CD4-positive, CD25-positive, alpha-beta regulatory T cell (primary cell): ENCODE measurements at regions not wholly inside any gene's neighbourhood (a gene's known extent, or its start where the extent isn't known, plus 50 kb on each side); places are given as distances from the start of the nearest gene placed in this dataset.

Experiments
- ATAC-seq, 2 donors: fragments of 150-1000 bp; cut with Tn5 transposase; one replicate each; pipeline ENCODE4 v1.10.0; 2021; ENCODE audit warnings: low read depth in 2 of 2, moderate number of reproducible peaks in 2 of 2, moderate library complexity in 1 of 2
- DNase-seq, 3 donors: peaks; one replicate each; pipeline versions ENCODE4 v3.0.0 to v3.0.0-alpha.2; 2012 to 2022; ENCODE audit warnings: mixed read lengths in 1 of 3
- H3K27ac ChIP-seq: one replicate; pipeline ENCODE4 v1.7.0; 2013; ENCODE audit warnings: mild to moderate bottlenecking, low read length; ENCODE audit not compliant: insufficient read depth, poor library complexity, severe bottlenecking
- H3K27me3 ChIP-seq: one replicate; pipeline ENCODE4 v1.7.0; 2013; ENCODE audit warnings: low read length; ENCODE audit not compliant: control insufficient read depth, insufficient read depth
- H3K36me3 ChIP-seq: one replicate; pipeline ENCODE4 v1.7.0; 2013; ENCODE audit warnings: mild to moderate bottlenecking, low read length, moderate library complexity; ENCODE audit not compliant: control insufficient read depth, insufficient read depth
- H3K4me1 ChIP-seq: 2 replicates; pipeline ENCODE4 v1.7.0; 2013; ENCODE audit warnings: mild to moderate bottlenecking, low read length; ENCODE audit not compliant: insufficient read depth, control insufficient read depth, poor library complexity, severe bottlenecking
- H3K4me3 ChIP-seq: one replicate; pipeline ENCODE4 v1.7.0; 2013; ENCODE audit warnings: low read depth, mild to moderate bottlenecking, low read length, moderate library complexity
- H3K9me3 ChIP-seq, 2 experiments: 1 replicate in 1 of 2; 2 replicates in 1 of 2; pipeline ENCODE4 v1.7.0; 2013; ENCODE audit warnings: low read length in 2 of 2, mild to moderate bottlenecking in 1 of 2, moderate library complexity in 1 of 2; ENCODE audit not compliant: control insufficient read depth in 2 of 2
- H3K27ac Mint-ChIP-seq, 3 donors: one replicate each; pipeline ENCODE4 v1.8.0; 2020 to 2022; ENCODE audit warnings: mild to moderate bottlenecking in 3 of 3, mixed read lengths in 3 of 3, moderate library complexity in 2 of 3
- H3K27me3 Mint-ChIP-seq: one replicate; pipeline ENCODE4 v1.8.0; 2022; ENCODE audit warnings: mild to moderate bottlenecking, mixed read lengths
- H3K36me3 Mint-ChIP-seq: one replicate; pipeline ENCODE4 v1.8.0; 2020; ENCODE audit warnings: mixed read lengths
- H3K4me1 Mint-ChIP-seq, 4 donors: one replicate each; pipeline ENCODE4 v1.8.0; 2020 to 2022; ENCODE audit warnings: mixed read lengths in 4 of 4, mild to moderate bottlenecking in 1 of 4
- H3K4me3 Mint-ChIP-seq, 4 donors: one replicate each; pipeline ENCODE4 v1.8.0; 2020 to 2022; ENCODE audit warnings: mild to moderate bottlenecking in 4 of 4, mixed read lengths in 4 of 4, moderate library complexity in 3 of 4
- H3K9me3 Mint-ChIP-seq, 7 donors: one replicate each; pipeline ENCODE4 v1.8.0; 2020 to 2022; ENCODE audit warnings: mixed read lengths in 7 of 7, mild to moderate bottlenecking in 3 of 7, moderate library complexity in 2 of 7

DNA sequence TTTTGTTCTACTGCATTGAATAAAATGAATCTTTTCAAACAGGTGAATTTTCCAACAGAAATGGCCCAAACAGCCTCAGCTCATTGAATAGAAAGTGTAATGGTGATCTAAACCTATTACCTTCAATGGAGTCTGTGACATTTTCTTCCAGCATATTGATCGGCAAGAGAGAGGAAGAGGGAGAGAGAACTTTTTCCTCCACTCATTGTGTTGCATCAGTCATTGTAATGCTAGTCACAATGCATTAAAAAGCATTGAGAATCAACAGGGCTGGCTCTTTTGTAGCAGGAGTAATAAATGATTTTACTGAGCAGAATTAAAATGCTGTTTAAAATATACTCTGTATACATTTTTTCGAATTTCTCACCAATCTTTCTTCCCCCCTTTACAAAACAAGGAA, 1794.5 kb upstream of the CELF4 start:
- H3K4me3 Mint-ChIP-seq: no peak overlapping the region

DNA sequence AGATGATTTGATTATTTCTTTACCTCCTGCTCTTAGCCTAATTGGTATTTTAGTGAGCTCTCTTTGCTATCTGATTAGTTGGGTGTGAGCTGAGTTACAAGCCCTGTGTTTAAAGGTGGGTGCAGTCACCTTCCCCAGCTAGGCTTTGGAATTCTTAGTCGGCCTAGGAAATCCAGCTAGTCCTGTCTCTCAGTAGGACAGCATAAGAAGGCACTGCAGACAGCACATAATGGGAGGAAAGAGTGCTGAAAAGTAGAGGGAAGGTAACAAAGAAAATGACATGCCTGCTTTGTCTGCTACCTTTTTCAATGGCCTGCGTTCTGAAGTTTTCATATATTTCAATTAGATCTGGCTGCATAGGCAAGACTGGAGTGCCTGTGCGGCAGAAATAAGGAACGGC, 1794.0 kb upstream of the CELF4 start:
- Mint-ChIP-seq H3K27me3 (no peaks in the 10 kb centered on the region), H3K36me3 (no peaks in the 10 kb centered on the region), H3K4me1 (no peaks in the 10 kb centered on the region), H3K27ac (no peak overlapping the region), H3K4me3 (no peak overlapping the region), H3K9me3 (peaks cover 0 to 10% (median 1%) of the 10 kb centered on the region in 7 donors)
- no peaks in the 10 kb centered on the region for H3K27me3 ChIP-seq
- H3K4me1 ChIP-seq: no peaks in the 10 kb centered on the region
- H3K36me3 ChIP-seq: no peaks in the 10 kb centered on the region
- H3K4me3 ChIP-seq: no peak overlapping the region
- no peak for ATAC-seq
- no peak for DNase-seq
- no peak overlapping the region for H3K27ac ChIP-seq
- H3K9me3 ChIP-seq: no peaks in the 10 kb centered on the region

More for the DNA sequence above, 1794.5 kb upstream of the CELF4 start:
- no peaks in the 10 kb centered on the region for H3K36me3 Mint-ChIP-seq
- no peaks in the 10 kb centered on the region for H3K4me1 ChIP-seq
- H3K27ac Mint-ChIP-seq: no peak overlapping the region
- no peak overlapping the region for H3K4me3 ChIP-seq
- no peaks in the 10 kb centered on the region for H3K9me3 ChIP-seq
- no peaks in the 10 kb centered on the region for H3K36me3 ChIP-seq
- peaks cover 0 to 10% (median 1%) of the 10 kb centered on the region in 7 donors for H3K9me3 Mint-ChIP-seq
- H3K27me3 ChIP-seq: no peaks in the 10 kb centered on the region
- no peaks in the 10 kb centered on the region for H3K4me1 Mint-ChIP-seq
- DNase-seq (no peak), ATAC-seq (no peak)
- no peak overlapping the region for H3K27ac ChIP-seq
- no peaks in the 10 kb centered on the region for H3K27me3 Mint-ChIP-seq

DNA sequence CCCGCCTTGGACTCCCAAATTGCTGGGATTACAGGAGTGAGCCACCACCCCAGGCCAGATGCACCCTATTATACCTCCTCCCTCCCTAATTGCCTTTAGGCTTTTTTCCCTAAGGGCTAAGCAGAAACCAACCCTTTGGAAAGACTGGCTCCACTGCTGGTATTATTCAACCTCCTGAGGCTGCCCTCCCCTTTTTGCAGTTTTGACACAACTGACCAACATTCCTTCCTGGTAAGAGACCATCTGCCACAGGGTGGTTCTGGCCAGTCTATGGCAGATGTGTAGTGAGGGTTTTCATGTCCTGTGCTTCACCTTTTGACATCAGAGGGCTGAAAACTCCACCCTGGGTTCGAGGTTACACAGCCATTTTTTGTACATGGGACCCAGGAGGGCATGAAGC, 1785.3 kb upstream of the CELF4 start:
- Mint-ChIP-seq H3K27ac (no peak overlapping the region), H3K36me3 (no peaks in the 10 kb centered on the region), H3K4me1 (no peaks in the 10 kb centered on the region), H3K4me3 (no peak overlapping the region), H3K27me3 (no peaks in the 10 kb centered on the region), H3K9me3 (peaks cover 0 to 7% (median 4%) of the 10 kb centered on the region in 7 donors)
- no peak for DNase-seq
- Histone ChIP-seq H3K9me3 (no peaks in the 10 kb centered on the region), H3K27me3 (no peaks in the 10 kb centered on the region), H3K36me3 (no peaks in the 10 kb centered on the region), H3K4me3 (no peak overlapping the region), H3K27ac (no peak overlapping the region), H3K4me1 (no peaks in the 10 kb centered on the region)
- ATAC-seq: no peak

DNA sequence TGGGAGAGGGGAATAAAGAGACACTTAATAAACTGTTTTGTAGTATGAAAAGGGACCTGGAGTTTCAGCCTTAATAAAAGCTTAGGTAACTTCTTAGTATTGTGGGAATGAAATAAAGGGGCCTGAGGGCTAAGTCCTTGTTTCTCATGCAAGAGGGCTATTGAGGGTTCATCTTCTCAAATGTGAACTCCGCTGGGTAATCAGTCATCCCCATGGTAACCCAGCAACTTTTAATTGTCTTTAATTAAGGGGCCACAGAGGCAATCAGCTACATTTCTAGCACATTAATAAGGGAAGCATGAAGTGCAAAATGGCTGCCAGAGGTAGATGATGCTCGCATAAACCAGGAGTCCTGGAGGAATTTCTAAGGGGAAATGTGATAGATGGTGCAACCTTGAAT, 1784.2 kb upstream of the CELF4 start:
- no peaks in the 10 kb centered on the region for H3K4me1 Mint-ChIP-seq
- no peaks in the 10 kb centered on the region for H3K27me3 Mint-ChIP-seq

DNA sequence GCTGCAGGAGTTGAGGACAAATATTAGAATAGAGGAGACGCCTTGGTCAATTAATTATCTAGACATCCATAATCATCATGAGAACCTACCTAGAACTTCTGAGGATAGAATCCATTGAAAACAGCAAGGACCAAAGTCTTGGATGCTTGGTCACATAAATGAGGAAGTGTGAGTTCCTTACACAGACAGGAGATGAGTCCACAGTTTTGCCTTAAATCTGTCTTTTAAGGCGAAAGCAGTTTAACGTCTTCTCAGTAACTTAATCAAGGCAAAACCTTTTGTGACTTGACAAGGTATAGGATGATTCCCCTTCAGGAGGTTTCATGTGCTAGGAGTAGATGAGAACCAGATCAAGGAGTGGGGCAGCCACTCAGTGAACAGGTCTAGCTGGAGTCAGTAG, 1783.2 kb upstream of the CELF4 start:
- no peaks in the 10 kb centered on the region for H3K27me3 Mint-ChIP-seq
- ATAC-seq: no peak
- Histone ChIP-seq H3K4me3 (no peak overlapping the region), H3K36me3 (no peaks in the 10 kb centered on the region), H3K4me1 (no peaks in the 10 kb centered on the region), H3K9me3 (no peaks in the 10 kb centered on the region), H3K27ac (no peak overlapping the region), H3K27me3 (no peaks in the 10 kb centered on the region)
- DNase-seq: no peak
- peaks cover 0 to 10% (median 7%) of the 10 kb centered on the region in 7 donors for H3K9me3 Mint-ChIP-seq
- H3K4me1 Mint-ChIP-seq: no peaks in the 10 kb centered on the region
- no peak overlapping the region for H3K27ac Mint-ChIP-seq
- H3K4me3 Mint-ChIP-seq: no peak overlapping the region
- no peaks in the 10 kb centered on the region for H3K36me3 Mint-ChIP-seq

More for the DNA sequence above, 1784.2 kb upstream of the CELF4 start:
- no peaks in the 10 kb centered on the region for H3K36me3 ChIP-seq
- no peak for ATAC-seq
- no peak overlapping the region for H3K4me3 ChIP-seq
- Mint-ChIP-seq H3K36me3 (no peaks in the 10 kb centered on the region), H3K9me3 (peaks cover 0 to 7% (median 5%) of the 10 kb centered on the region in 7 donors), H3K27ac (peak overlapping the region in 1 of 3 donors; percentile 3), H3K4me3 (no peak overlapping the region)
- H3K9me3 ChIP-seq: no peaks in the 10 kb centered on the region
- DNase-seq: no peak
- no peaks in the 10 kb centered on the region for H3K27me3 ChIP-seq
- H3K4me1 ChIP-seq: no peaks in the 10 kb centered on the region
- H3K27ac ChIP-seq: no peak overlapping the region

DNA sequence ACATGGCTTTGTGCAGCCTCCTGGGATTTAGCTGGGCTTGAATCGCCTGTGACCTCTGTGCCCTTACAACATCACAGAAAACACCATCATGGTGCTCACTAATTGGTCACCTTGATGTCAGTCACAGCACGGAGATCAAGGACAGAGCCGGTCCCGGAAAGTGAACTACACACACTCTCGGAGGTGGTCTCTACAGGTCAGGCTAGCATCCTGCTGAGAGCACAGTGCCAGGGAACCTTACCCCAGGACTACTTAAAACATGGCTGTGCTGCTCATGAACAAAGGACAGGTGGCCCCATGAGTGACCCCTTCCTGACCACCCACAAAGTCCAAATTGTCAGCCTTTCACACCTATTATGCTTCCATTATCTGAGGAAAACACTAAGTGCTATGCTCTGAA, 1782.1 kb upstream of the CELF4 start:
- Histone ChIP-seq H3K4me1 (no peaks in the 10 kb centered on the region), H3K4me3 (no peak overlapping the region), H3K9me3 (no peaks in the 10 kb centered on the region), H3K27me3 (no peaks in the 10 kb centered on the region), H3K27ac (no peak overlapping the region), H3K36me3 (no peaks in the 10 kb centered on the region)
- no peaks in the 10 kb centered on the region for H3K27me3 Mint-ChIP-seq
- ATAC-seq: no peak
- H3K36me3 Mint-ChIP-seq: no peaks in the 10 kb centered on the region
- H3K4me3 Mint-ChIP-seq: no peak overlapping the region
- DNase-seq: no peak
- H3K9me3 Mint-ChIP-seq: peaks cover 2 to 18% (median 7%) of the 10 kb centered on the region in 7 donors
- no peak overlapping the region for H3K27ac Mint-ChIP-seq
- no peaks in the 10 kb centered on the region for H3K4me1 Mint-ChIP-seq

DNA sequence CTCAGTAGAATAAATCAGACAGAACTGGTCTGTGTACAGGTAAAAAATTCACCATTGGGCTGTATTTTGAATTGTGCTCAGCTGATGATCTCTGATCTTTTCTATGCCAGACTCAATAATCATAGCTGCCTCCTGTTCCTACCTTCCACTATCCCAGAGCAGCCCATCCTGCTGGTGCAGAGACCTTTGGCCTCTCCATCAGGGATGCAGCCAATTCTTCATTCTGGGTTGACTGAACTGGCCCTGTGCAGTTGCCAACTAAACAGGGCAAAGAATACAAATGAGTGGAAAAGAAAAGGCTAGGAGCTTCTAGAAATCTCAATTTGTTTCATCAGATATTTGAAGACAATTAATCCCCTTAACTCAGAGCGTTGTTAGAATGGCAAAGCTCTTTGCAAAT, 1781.3 kb upstream of the CELF4 start:
- H3K4me3 ChIP-seq: no peak overlapping the region
- H3K36me3 ChIP-seq: no peaks in the 10 kb centered on the region
- no peaks in the 10 kb centered on the region for H3K4me1 ChIP-seq
- peaks cover 0 to 3% of the 10 kb centered on the region in 2 experiments for H3K9me3 ChIP-seq
- H3K27me3 ChIP-seq: no peaks in the 10 kb centered on the region
- no peak overlapping the region for H3K4me3 Mint-ChIP-seq
- H3K36me3 Mint-ChIP-seq: no peaks in the 10 kb centered on the region
- H3K9me3 Mint-ChIP-seq: peaks cover 4 to 18% (median 9%) of the 10 kb centered on the region in 7 donors
- no peaks in the 10 kb centered on the region for H3K4me1 Mint-ChIP-seq
- H3K27ac Mint-ChIP-seq: no peak overlapping the region
- no peak for ATAC-seq
- no peak for DNase-seq
- no peaks in the 10 kb centered on the region for H3K27me3 Mint-ChIP-seq
- no peak overlapping the region for H3K27ac ChIP-seq

DNA sequence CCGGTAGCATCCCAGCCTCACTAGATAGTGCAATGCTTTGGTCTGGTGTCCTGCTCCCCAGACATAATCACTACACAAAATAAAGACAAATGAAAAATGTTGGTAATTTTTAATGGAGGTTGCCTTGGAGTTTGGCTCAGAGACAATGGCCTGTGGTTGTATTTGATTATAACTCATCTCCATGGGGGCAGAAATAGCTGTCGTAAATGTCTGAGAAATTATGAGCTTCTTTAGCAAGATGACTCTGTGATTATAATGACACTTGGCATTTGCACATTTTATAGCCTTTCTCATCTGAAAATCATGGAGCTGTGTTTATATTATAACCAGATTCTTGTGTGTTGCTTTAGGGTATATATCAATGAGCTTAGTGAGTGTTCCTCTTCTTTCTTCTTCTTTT, 1779.7 kb upstream of the CELF4 start:
- ATAC-seq: no peak
- Mint-ChIP-seq H3K36me3 (no peaks in the 10 kb centered on the region), H3K27me3 (no peaks in the 10 kb centered on the region), H3K27ac (no peak overlapping the region), H3K4me3 (no peak overlapping the region), H3K4me1 (no peaks in the 10 kb centered on the region), H3K9me3 (peaks cover 1 to 18% (median 8%) of the 10 kb centered on the region in 7 donors)
- Histone ChIP-seq H3K9me3 (peaks cover 0 to 3% of the 10 kb centered on the region in 2 experiments), H3K4me1 (no peaks in the 10 kb centered on the region), H3K27me3 (no peaks in the 10 kb centered on the region), H3K27ac (no peak overlapping the region), H3K4me3 (no peak overlapping the region), H3K36me3 (no peaks in the 10 kb centered on the region)
- no peak for DNase-seq
